ENCODE measurements at regions not wholly inside any gene's neighbourhood (a gene's known extent, or its start where the extent isn't known, plus 50 kb on each side); places are given as distances from the start of the nearest gene placed in this dataset.

- no peak for DNase-seq
- H3K9me3 Mint-ChIP-seq = peaks cover 9 to 11% of the 10 kb centered on the region in 2 experiments; a peak in 4 of 5 replicates
- H3K9me3 ChIP-seq (ENCODE audit: control insufficient read depth, low read depth, low read length) = no peaks in the 10 kb centered on the region
- H3K36me3 Mint-ChIP-seq (ENCODE audit: insufficient read depth in 1 of 3, low read depth in 3 of 3) = peaks cover 0 to 20% (median 5%) of the 10 kb centered on the region in 3 experiments; a peak in 5 of 7 replicates
- no peak overlapping the region for H4K5ac ChIP-seq (ENCODE audit: insufficient read length, low read depth, low read length)
- H4K20me1 ChIP-seq (ENCODE audit: control insufficient read depth, insufficient read depth, insufficient read length) = no peaks in the 10 kb centered on the region
- H3K79me1 ChIP-seq (ENCODE audit: insufficient read depth, low read depth, low read length, poor library complexity, severe bottlenecking) = no peaks in the 10 kb centered on the region
- no peak overlapping the region for H3K9ac ChIP-seq (ENCODE audit: extremely low read depth, insufficient read length, low read length)
- no peak overlapping the region for H3K27ac Mint-ChIP-seq
- H4K91ac ChIP-seq (ENCODE audit: insufficient read length, low read depth, low read length) = no peak overlapping the region
- H3K4ac ChIP-seq (ENCODE audit: low read depth, low read length) = no peak overlapping the region
- H3K18ac ChIP-seq (ENCODE audit: insufficient read length, low read depth, low read length) = no peak overlapping the region
- no peak overlapping the region for H2BK15ac ChIP-seq (ENCODE audit: low read depth, low read length)
- WGBS (ENCODE audit: extremely low coverage, insufficient read length, low lambda C conversion rate) = no CpG with 5 or more reads among the region's 4 CpGs
- no peak overlapping the region for H2AFZ ChIP-seq (ENCODE audit: low read length)
- no peak overlapping the region for H2BK12ac ChIP-seq (ENCODE audit: insufficient read length, low read depth, low read length)
- H3K4me1 ChIP-seq (ENCODE audit: insufficient read depth, low read length) = no peaks in the 10 kb centered on the region
- no peak overlapping the region for H4K8ac ChIP-seq (replicated peaks; ENCODE audit: insufficient read length, low read depth, low read length)
- H3K27me3 Mint-ChIP-seq (ENCODE audit: low read depth) = no peaks in the 10 kb centered on the region
- H3K79me2 ChIP-seq (ENCODE audit: insufficient read depth, low read length) = no peaks in the 10 kb centered on the region
- H2BK20ac ChIP-seq (ENCODE audit: low read depth, low read length, poor library complexity, severe bottlenecking) = no peak overlapping the region
- H2AK5ac ChIP-seq (ENCODE audit: insufficient read length, low read length) = no peak overlapping the region
- no peak overlapping the region for H3K23ac ChIP-seq (ENCODE audit: insufficient read length, low read depth, low read length)
- no peak overlapping the region for H3K27ac ChIP-seq (ENCODE audit: insufficient read length, low read depth, low read length)
- no peak overlapping the region for H3K4me3 Mint-ChIP-seq
- no peak overlapping the region for H2BK5ac ChIP-seq (ENCODE audit: insufficient read length, low read length)
- H3K23me2 ChIP-seq (ENCODE audit: insufficient read length, low read depth, low read length, poor library complexity, severe bottlenecking) = no peaks in the 10 kb centered on the region
- no peak overlapping the region for H2BK120ac ChIP-seq (ENCODE audit: low read depth, low read length, poor library complexity, severe bottlenecking)
- H3K4me1 Mint-ChIP-seq = no peaks in the 10 kb centered on the region
- H3K4me2 ChIP-seq (ENCODE audit: insufficient read depth, insufficient read length, low read length) = no peak overlapping the region
- TF ChIP-seq CTCF (conservative IDR thresholded peaks at IDR 0.05) = no peak
- no peak overlapping the region for H3K56ac ChIP-seq (ENCODE audit: insufficient read length, low read depth, low read length)
- H3T11ph ChIP-seq (ENCODE audit: low read length) = no peak overlapping the region
- H3K14ac ChIP-seq (ENCODE audit: insufficient read depth, low read length) = no peak overlapping the region
- no peaks in the 10 kb centered on the region for H3K27me3 ChIP-seq (ENCODE audit: insufficient read depth, low read length)
Measured at GRCh38 chr13:59305896-59306295, 857.8 kb downstream of the DIAPH3 start.
